HG02642 (cell line): ENCODE measurements at regions not wholly inside any gene's neighbourhood (a gene's known extent, or its start where the extent isn't known, plus 50 kb on each side); places are given as distances from the start of the nearest gene placed in this dataset.
"Not testable (repeated sequence)": the region's sequence is repeated elsewhere in the genome, so short reads cannot be mapped to it uniquely, and the experiment has no call there.

Experiments used
- ATAC-seq: cut with Tn5 transposase; IDR thresholded peaks from one replicate; pipeline ENCODE4 v1.9.1; 2021; ENCODE audit warnings: mild to moderate bottlenecking; ENCODE audit not compliant: unreplicated experiment, poor library complexity

DNA sequence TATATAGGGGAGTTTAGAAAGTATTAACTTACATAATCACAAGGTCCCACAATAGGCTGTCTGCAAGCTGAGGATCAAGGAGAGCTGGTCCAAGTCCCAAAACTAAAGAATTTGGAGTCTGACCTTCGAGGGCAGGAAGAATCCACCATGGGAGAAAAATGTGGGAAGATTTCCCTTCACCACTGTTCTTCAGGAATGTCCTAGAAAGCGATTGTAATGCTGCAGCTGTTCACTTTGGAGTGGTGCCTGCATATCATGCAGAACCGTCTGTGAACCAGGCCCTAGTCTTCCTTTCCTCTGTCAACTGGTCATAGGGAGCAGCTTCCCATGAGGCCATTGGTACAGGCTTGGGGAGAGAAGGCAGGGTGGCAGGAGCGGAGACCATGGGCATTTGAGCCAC, 497.9 kb upstream of the ARPP21 start:
- no peak for ATAC-seq

GRCh38 chr3:35144011-35144410, 495.3 kb upstream of the ARPP21 start:
- no peak for ATAC-seq

DNA sequence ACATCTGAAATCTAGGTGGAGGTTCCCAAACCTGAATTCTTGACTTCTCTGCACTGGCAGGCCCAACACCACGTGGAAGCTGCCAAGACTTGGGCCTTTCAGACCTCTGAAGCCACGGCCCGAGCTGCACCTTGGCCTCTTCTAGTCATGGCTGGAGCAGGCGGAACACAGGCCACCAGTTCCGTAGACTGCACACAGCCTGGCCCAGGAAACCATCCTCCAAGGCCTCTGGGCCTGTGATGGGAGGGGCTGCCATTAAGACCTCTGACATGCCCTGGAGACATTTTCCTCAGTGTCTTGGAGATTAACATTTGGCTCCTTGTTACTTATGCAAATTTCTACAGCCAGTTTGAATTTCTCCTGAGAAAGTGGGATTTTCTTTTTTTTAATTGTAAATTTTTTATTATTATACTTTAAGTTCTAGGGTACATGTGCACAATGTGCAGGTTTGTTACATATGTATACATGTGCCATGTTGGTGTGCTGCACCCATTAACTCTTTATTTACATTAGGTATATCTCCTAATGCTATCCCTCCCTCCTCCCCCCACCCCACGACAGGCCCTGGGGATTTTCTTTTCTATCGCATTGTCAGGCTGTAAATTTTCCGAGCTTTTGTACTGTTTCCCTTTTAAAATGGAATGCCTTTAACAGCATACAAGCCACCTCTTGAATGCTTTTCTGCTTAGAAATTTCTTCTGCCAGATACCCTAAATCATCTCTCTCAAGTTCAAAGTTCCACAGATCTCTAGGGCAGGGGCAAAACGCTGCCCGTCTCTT, 492.9 kb upstream of the ARPP21 start:
- ATAC-seq, result not testable (repeated sequence)

GRCh38 chr3:35183927-35184675, 455.2 kb upstream of the ARPP21 start:
- ATAC-seq, result no peak

DNA sequence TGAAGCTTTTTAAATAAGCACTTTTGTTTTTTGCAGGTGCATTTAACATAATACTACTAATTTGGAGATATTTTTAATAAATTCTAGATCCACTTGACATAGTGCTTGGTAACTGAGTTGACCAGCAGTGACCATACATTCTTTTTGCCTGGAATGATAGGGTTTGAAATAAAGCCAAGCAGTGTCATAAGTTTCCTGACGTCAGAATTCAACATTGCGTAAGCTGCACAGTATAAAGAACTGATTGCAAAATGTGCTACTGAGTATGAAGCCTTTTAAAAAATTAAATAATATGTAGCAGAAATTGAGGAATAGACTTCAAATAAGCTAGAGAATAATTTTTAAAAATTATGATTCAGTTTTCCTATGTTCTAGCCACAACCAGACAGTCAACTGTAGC, 454.6 kb upstream of the ARPP21 start:
- no peak for ATAC-seq

GRCh38 chr3:35187908-35188307, 451.4 kb upstream of the ARPP21 start:
- no peak for ATAC-seq

DNA sequence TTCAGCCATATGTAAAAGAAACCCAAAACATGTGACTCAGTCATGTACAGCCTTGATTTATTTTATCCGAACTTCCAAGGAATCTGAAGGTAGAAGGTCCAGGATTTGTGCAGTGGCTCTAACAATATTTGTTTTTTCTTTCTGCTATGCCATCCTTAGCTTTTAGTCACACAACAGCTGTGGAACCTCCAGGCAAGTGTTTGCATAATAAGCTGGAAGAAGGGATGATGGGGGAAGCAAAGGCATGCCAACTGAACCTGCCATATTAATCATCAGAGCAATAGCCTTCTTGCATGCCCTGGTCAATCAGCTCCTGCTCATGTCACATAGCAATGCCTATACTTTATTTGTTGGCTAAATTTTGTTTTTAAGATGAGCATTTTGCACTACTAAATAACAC, 444.7 kb upstream of the ARPP21 start:
- ATAC-seq, result no peak

DNA sequence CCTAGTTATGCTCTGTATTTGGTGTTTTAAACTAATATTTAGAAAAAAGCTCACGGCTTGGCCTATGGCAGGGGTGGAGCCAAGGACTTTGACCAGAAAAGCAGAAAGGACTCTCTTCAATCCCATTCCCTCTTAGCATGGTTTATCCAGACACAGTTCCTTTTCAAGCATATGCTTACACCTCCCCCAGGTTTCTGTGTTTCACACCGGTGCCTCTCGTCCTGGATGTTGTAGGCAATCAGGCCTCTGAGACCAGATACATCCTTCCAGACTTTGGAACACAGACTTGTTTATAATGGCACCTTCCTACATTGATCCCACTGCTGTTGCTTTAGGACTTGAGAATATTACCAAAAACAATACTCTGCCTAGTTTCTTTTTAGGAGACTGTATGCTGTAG, 440.5 kb upstream of the ARPP21 start:
- ATAC-seq, result no peak

DNA sequence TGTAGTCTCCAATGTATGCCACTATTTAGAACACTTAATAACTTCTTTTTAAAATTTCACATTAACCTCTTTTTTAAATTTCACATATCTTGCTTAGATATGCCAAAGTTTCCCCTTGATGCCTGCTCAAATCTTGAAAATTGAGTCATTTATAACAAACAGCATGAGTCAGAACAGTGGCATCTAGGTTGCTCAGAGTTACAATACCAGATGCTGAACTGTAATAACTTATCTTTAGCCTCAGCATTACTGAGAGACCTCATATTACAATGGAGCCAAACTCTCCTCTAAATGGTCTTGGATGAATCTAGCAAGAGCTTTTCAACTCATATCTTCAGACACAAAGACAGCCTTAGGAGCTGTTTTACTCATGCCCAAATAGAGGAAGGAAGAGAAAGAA, 439.3 kb upstream of the ARPP21 start:
- no peak for ATAC-seq

- no peak for ATAC-seq
These were observed 438.1 kb upstream of the ARPP21 start for GRCh38 chr3:35201211-35201610.

DNA sequence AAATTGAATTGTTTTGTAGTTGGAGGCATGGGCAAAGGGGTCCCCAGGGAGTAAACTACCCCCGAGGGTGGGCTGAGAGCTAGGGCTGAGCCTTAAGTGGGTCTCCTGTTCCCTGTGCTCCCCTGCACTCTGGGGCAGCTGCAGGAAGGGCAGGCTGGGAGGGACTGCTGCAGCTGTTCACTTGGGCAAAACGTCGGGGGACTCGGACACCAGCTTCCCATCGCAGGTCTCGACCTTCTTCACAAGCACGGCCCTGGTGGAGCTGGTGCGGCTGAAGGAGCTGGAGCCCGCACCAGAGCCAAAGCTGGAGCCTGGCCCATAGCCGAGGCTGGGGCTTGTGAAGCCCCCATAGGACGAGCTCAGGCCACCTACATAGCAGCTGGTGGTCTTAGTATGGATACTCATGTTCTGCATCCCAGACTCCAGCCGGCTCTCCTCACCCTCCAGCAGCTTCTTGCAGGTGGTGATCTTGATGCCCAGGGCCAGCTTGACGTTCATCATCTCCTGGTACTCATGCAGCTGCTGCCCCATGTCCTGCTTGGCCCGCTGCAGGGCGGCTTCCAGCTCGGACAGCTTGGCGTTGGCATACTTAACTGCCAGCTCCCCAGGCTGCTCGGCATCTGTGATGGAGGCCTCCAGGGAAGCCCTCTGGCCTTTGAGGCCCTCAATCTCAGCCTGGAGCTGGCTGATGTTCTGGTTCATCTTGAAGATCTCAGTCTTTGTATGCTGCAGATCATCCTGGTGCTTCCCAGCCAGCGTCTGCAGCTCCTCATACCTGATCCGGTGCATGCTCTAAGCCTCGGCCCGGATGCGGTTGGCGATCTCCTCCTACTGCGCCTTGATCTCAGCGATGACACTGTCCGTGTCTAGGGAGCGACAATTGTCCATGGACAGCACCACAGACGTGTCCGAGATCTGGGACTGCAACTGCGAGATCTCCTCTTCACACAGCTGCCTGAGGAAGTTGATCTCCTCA, 423.5 kb upstream of the ARPP21 start:
- ATAC-seq, result no peak

DNA sequence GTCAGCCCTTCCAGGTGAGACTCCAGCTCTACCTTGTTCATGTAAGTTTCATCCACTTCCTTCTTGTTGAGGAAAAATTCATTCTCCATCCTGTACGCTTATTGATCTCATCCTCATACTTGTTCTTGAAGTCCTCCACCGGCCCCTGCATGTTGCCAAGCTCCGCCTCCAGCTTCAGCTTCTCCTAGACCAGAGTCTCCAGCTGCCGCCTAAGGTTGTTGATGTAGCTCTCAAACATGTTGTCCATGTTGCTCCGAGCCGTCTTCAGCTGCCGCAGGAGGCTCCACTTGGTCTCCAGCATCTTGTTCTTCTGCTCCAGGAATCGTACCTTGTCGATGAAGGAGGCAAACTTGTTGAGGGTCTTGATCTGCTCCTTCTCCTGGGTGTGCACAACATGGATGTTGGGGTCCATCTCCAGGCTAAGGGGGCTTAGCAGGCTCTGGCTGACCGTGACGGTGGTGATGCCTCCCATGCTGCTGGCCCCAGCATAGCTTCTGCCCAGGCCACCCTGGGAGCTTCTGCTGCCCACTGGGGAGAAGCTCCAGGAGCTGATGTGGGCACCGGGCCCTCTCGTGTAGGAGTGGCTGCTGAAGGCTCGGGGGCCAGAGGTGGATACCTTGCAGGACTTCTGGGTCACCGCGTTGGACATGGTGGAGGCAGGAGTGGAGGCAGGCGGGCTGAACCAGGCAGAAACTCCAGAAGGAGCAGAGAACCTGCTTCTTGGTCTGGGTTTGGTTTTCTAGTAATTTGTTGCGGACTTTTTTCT, 422.6 kb upstream of the ARPP21 start:
- no peak for ATAC-seq

GRCh38 chr3:35223632-35224394, 415.5 kb upstream of the ARPP21 start:
- ATAC-seq, result no peak

DNA sequence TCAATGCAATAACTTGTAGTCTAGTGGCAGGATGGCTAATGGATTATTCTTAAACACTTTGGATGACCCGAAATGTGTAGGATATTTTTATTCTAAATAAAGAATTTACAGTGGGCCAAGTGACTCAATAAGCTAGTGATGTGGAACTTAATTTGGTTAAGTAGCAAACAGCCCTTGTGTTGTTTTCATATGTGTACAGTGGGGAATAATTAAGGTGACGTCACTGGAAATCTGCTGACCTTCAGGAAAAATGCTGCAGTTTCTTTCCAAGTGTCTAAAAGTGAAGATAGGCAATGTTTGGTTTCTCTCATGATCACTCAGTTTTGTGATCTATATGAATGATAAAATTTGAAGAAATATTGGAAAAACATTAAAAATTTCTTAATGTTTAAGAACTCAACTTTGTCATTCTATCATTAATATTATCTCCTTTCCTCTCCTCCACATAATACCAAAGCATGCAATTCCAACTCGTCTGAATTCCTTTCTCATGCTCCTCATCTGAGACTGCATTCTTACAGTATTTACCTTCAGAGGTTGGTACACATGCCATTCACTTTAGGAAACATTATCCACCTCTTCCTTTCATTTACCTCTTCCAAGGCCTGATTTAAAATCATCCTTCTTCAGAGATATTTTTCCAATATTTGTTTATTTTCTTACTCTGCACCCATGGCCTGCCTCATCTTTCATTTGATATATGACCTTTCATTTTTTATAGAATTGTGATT, 414.6 kb upstream of the ARPP21 start:
- ATAC-seq, result no peak

DNA sequence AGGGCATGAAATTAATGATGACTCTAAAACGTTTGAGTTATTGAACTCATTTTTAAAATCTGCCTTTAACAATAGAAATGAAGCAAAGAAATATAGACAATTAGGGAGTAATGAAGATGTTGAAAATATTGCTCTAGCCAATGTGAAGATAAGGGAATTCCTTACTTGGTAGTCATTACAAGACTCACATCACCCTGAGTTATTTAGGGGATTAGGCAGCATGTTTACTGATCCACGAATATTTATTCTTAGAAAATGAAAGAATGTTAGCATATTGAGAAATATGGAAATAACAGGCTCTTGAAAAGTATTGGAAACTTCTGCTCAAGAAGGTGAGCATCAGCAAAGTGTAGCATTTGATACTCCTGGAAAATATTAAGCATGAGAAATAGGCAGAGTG, 398.1 kb upstream of the ARPP21 start:
- no peak for ATAC-seq

GRCh38 chr3:35254917-35255316, 384.4 kb upstream of the ARPP21 start:
- no peak for ATAC-seq

DNA sequence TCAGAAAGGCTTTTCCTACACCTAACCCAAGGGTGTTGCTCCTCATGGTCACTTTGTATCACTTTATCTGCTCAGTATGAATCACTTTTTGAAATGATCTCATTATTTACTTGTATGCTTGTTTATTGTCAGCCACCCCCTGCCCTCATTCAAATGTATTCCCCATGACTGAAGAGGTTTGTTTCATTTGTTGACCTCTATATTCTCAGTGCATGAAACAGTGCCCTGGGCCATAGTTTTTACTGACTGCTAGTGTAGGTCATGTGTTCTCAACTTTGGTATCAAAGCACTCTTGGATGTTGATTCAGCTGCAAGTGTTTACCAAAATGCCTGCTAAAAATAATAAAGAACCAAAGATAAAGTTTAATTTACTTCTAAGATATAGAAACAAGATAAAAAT, 381.7 kb upstream of the ARPP21 start:
- ATAC-seq, result no peak

DNA sequence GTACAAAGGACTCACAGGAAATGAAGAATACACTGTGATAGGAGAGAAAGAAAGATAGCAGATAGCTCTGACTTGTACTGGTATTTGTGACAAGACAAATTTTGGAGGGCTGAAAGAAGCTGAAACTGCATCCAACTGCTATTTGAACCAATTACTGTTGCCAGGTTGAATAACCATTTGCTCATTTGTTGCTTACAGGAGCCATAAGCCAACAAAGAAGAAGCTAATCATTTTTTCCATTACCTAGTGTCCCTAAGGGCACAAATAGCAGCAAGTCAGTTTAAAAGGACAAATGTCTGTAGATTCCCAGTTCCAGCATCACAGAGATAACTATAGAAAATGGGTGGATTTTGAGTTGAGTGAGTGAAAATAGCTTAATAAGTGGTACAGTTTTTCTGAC, 376.9 kb upstream of the ARPP21 start:
- ATAC-seq, result no peak

- ATAC-seq, result no peak
These were observed 375.8 kb upstream of the ARPP21 start for GRCh38 chr3:35263477-35263876.
